Keratinocyte (primary cell): ENCODE measurements at regions not wholly inside any gene's neighbourhood (a gene's known extent, or its start where the extent isn't known, plus 50 kb on each side); places are given as distances from the start of the nearest gene placed in this dataset.

ENCODE experiments used
- EZH2 ChIP-seq: IDR thresholded peaks from one replicate; pipeline ENCODE4 v1.6.1; 2012; ENCODE audit warnings: inconsistent platforms, mild to moderate bottlenecking, low read length, moderate library complexity
- TF ChIP-seq, protein P1 (sequence below), 3 experiments: IDR thresholded peaks in 1 of 3; conservative IDR thresholded peaks in 1 of 3; optimal IDR thresholded peaks in 1 of 3; 2 replicates in 2 of 3; 3 replicates in 1 of 3; pipeline versions ENCODE3 to v1.5.1; 2011; ENCODE audit warnings: low read length in 3 of 3, mild to moderate bottlenecking in 3 of 3, moderate library complexity in 2 of 3, control low read depth in 1 of 3, inconsistent platforms in 1 of 3; ENCODE audit not compliant: insufficient read depth in 2 of 3; ENCODE audit errors: extremely low read depth in 1 of 3

DNA sequence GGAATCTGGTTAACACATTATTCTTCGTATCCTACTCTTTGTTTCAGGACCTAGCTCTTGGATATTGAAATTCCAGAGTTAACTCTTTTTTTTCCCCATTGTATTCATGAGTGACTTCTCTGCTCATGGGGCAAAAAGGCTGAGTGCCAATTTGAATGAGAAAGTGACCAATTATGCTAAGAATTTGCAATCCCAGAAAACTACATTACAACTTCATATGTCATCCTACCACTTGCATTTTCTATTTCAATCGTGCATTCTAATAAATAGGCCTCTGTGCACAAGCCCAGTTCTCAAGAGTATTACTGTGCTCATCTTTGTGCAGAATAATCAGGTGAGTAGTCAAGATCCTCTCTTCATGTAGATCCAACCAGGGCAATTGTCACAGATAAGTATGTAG, 537.8 kb downstream of the OTOL1 start:
- TF ChIP-seq, protein P1, sequence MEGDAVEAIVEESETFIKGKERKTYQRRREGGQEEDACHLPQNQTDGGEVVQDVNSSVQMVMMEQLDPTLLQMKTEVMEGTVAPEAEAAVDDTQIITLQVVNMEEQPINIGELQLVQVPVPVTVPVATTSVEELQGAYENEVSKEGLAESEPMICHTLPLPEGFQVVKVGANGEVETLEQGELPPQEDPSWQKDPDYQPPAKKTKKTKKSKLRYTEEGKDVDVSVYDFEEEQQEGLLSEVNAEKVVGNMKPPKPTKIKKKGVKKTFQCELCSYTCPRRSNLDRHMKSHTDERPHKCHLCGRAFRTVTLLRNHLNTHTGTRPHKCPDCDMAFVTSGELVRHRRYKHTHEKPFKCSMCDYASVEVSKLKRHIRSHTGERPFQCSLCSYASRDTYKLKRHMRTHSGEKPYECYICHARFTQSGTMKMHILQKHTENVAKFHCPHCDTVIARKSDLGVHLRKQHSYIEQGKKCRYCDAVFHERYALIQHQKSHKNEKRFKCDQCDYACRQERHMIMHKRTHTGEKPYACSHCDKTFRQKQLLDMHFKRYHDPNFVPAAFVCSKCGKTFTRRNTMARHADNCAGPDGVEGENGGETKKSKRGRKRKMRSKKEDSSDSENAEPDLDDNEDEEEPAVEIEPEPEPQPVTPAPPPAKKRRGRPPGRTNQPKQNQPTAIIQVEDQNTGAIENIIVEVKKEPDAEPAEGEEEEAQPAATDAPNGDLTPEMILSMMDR (optimal IDR thresholded peaks at IDR 0.05 in 1 of 3, IDR thresholded peaks at IDR 0.05 in 1 of 3, conservative IDR thresholded peaks at IDR 0.05 in 1 of 3; ENCODE audit: extremely low read depth in 1 of 3, insufficient read depth in 2 of 3, low read length in 3 of 3) = no peak
- no peak for TF ChIP-seq EZH2
